Liver (tissue), 7 donors: ENCODE measurements at regions not wholly inside any gene's neighbourhood (a gene's known extent, or its start where the extent isn't known, plus 50 kb on each side); places are given as distances from the start of the nearest gene placed in this dataset.

Experiments
- DNase-seq: peaks from one replicate; pipeline ENCODE4 v3.0.0-alpha.2; 2017; ENCODE audit warnings: low spot score
- H3K27ac ChIP-seq, 2 donors: one replicate each; pipeline ENCODE4 v1.7.0; 2013; ENCODE audit warnings: inconsistent platforms in 2 of 2, low read length in 2 of 2, control low read depth in 1 of 2, low read depth in 1 of 2, mild to moderate bottlenecking in 1 of 2
- H3K27me3 ChIP-seq, 4 donors: one replicate each; pipeline versions ENCODE4 v1.6.1 to v1.7.0; 2013; ENCODE audit warnings: low read length in 3 of 4, inconsistent platforms in 1 of 4, mild to moderate bottlenecking in 1 of 4, moderate library complexity in 1 of 4; ENCODE audit not compliant: control insufficient read depth in 4 of 4, insufficient read depth in 4 of 4
- H3K36me3 ChIP-seq, 4 donors: one replicate each; pipeline versions ENCODE4 v1.6.1 to v1.7.0; 2013; ENCODE audit warnings: low read length in 3 of 4, mild to moderate bottlenecking in 3 of 4, low read depth in 1 of 4, moderate library complexity in 1 of 4; ENCODE audit not compliant: control insufficient read depth in 4 of 4, insufficient read depth in 3 of 4
- H3K4me1 ChIP-seq, 4 donors: one replicate each; pipeline versions ENCODE4 v1.6.1 to v1.7.0; 2013; ENCODE audit warnings: low read length in 3 of 4, mild to moderate bottlenecking in 3 of 4, moderate library complexity in 1 of 4; ENCODE audit not compliant: control insufficient read depth in 4 of 4, insufficient read depth in 4 of 4
- H3K4me3 ChIP-seq, 3 donors: one replicate each; pipeline versions ENCODE4 v1.6.1 to v1.7.0; 2013; ENCODE audit warnings: low read length in 3 of 3, control low read depth in 1 of 3, low read depth in 1 of 3, mild to moderate bottlenecking in 1 of 3
- H3K9ac ChIP-seq, 2 donors: one replicate each; pipeline ENCODE4 v1.7.0; 2013; ENCODE audit warnings: low read length in 2 of 2, mild to moderate bottlenecking in 2 of 2, moderate library complexity in 2 of 2, control low read depth in 1 of 2, low read depth in 1 of 2
- H3K9me3 ChIP-seq, 4 donors: one replicate each; pipeline versions ENCODE4 v1.6.1 to v1.7.0; 2013; ENCODE audit warnings: low read length in 3 of 4; ENCODE audit not compliant: control insufficient read depth in 4 of 4
- ATF3 ChIP-seq: IDR thresholded peaks from 2 replicates; pipeline ENCODE4 v1.6.1; 2016; ENCODE audit warnings: antibody characterized with exemption
- CTCF ChIP-seq: fragments of 150-350 bp; IDR thresholded peaks from 2 replicates; pipeline ENCODE4 v1.5.1; 2017; ENCODE audit warnings: improper control_type of control experiment, low read depth, low read length; ENCODE audit not compliant: missing input control
- EGR1 ChIP-seq, 2 donors: IDR thresholded peaks; 2 replicates each; pipeline ENCODE4 v1.6.1; 2016 to 2018; ENCODE audit warnings: antibody characterized with exemption in 2 of 2, low read depth in 2 of 2
- FOXA1 ChIP-seq: IDR thresholded peaks from 2 replicates; pipeline ENCODE4 v1.6.1; 2016; ENCODE audit warnings: antibody characterized with exemption
- FOXA2 ChIP-seq: IDR thresholded peaks from 2 replicates; pipeline ENCODE4 v1.6.1; 2016; ENCODE audit warnings: antibody characterized with exemption
- GABPA ChIP-seq, 2 donors: IDR thresholded peaks in 1 of 2; conservative IDR thresholded peaks in 1 of 2; 2 replicates each; pipeline ENCODE4 v1.6.1; 2016; ENCODE audit warnings: antibody characterized with exemption in 2 of 2, mild to moderate bottlenecking in 1 of 2, moderate library complexity in 1 of 2
- HNF4A ChIP-seq, 2 donors: conservative IDR thresholded peaks; 2 replicates each; pipeline ENCODE4 v1.6.1; 2016; ENCODE audit warnings: antibody characterized with exemption in 2 of 2, mild to moderate bottlenecking in 2 of 2
- HNF4G ChIP-seq: IDR thresholded peaks from 2 replicates; pipeline ENCODE4 v1.6.1; 2016; ENCODE audit warnings: antibody characterized with exemption
- JUND ChIP-seq, 2 donors: IDR thresholded peaks; 2 replicates each; pipeline ENCODE4 v1.6.1; 2016; ENCODE audit warnings: antibody characterized with exemption in 2 of 2
- MAX ChIP-seq: IDR thresholded peaks from 2 replicates; pipeline ENCODE4 v1.6.1; 2016; ENCODE audit warnings: antibody characterized with exemption
- NR2F2 ChIP-seq: IDR thresholded peaks from 2 replicates; pipeline ENCODE4 v1.6.1; 2016; ENCODE audit warnings: antibody characterized with exemption
- RAD21 ChIP-seq, 2 donors: IDR thresholded peaks; 2 replicates each; pipeline ENCODE4 v1.6.1; 2016; ENCODE audit warnings: antibody characterized with exemption in 2 of 2, mild to moderate bottlenecking in 2 of 2
- REST ChIP-seq: IDR thresholded peaks from 2 replicates; pipeline ENCODE4 v1.6.1; 2016; ENCODE audit warnings: antibody characterized with exemption, mild to moderate bottlenecking
- RXRA ChIP-seq, 2 donors: IDR thresholded peaks; 2 replicates each; pipeline ENCODE4 v1.6.1; 2017 to 2018; ENCODE audit warnings: antibody characterized with exemption in 2 of 2, mild to moderate bottlenecking in 1 of 2
- SP1 ChIP-seq: IDR thresholded peaks from 2 replicates; pipeline ENCODE4 v1.6.1; 2018; ENCODE audit warnings: antibody characterized with exemption, mild to moderate bottlenecking
- YY1 ChIP-seq: IDR thresholded peaks from 2 replicates; pipeline ENCODE4 v1.6.1; 2016; ENCODE audit warnings: antibody characterized with exemption, mild to moderate bottlenecking
- ZBTB33 ChIP-seq: IDR thresholded peaks from 2 replicates; pipeline ENCODE4 v1.6.1; 2016; ENCODE audit warnings: antibody characterized with exemption
- donor health status: healthy.
- donor health status: healthy.
- donor health status: healthy.
- donor health status: healthy.

GRCh38 chr4:156495836-156496235 lies 475.8 kb downstream of the PDGFC start (continued):
- TF ChIP-seq FOXA1 (no peak), NR2F2 (no peak), ATF3 (no peak), RXRA (IDR thresholded peaks at IDR 0.05) (no peak), GABPA (IDR thresholded peaks at IDR 0.05 in 1 of 2, conservative IDR thresholded peaks at IDR 0.05 in 1 of 2) (no peak), FOXA2 (no peak), SP1 (no peak)

- no peaks in the 10 kb centered on the region for H3K27me3 ChIP-seq
- no peak for DNase-seq
- H3K4me3 ChIP-seq, result no peak overlapping the region
- H3K36me3 ChIP-seq, result no peaks in the 10 kb centered on the region
- H3K4me1 ChIP-seq, result no peaks in the 10 kb centered on the region
- TF ChIP-seq HNF4A (conservative IDR thresholded peaks at IDR 0.05) (no peak), FOXA1 (no peak), YY1 (no peak), EGR1 (IDR thresholded peaks at IDR 0.05; ENCODE audit: low read depth in 2 of 2) (no peak), MAX (no peak), RAD21 (IDR thresholded peaks at IDR 0.05) (no peak), JUND (IDR thresholded peaks at IDR 0.05) (no peak), HNF4G (no peak), GABPA (IDR thresholded peaks at IDR 0.05 in 1 of 2, conservative IDR thresholded peaks at IDR 0.05 in 1 of 2) (no peak), SP1 (no peak), ZBTB33 (no peak), FOXA2 (no peak), RXRA (IDR thresholded peaks at IDR 0.05) (no peak), REST (no peak), CTCF (no peak)
- H3K9ac ChIP-seq, result no peak overlapping the region
- H3K27ac ChIP-seq, result no peak overlapping the region
- H3K9me3 ChIP-seq, result no peaks in the 10 kb centered on the region
These were observed 476.5 kb downstream of the PDGFC start for GRCh38 chr4:156495091-156495490.
